ENCODE measurements at regions not wholly inside any gene's neighbourhood (a gene's known extent, or its start where the extent isn't known, plus 50 kb on each side); places are given as distances from the start of the nearest gene placed in this dataset.

- no peaks in the 10 kb centered on the region for H4K20me1 ChIP-seq (ENCODE audit: control insufficient read depth, extremely low read depth, insufficient read depth, low read length)
- no peaks in the 10 kb centered on the region for H3K27me3 ChIP-seq (ENCODE audit: control insufficient read depth, extremely low read depth, insufficient read depth, low read length)
- no peak overlapping the region for H3K4me2 ChIP-seq (ENCODE audit: control insufficient read depth, extremely low read depth, insufficient read depth, low read depth, low read length)
- no peaks in the 10 kb centered on the region for H3K4me1 ChIP-seq (ENCODE audit: control insufficient read depth, extremely low read depth, insufficient read depth, low read length)
- no peak for FAIRE-seq
- no peaks in the 10 kb centered on the region for H3K36me3 ChIP-seq (ENCODE audit: control insufficient read depth in 2 of 2, extremely low read depth in 1 of 2, insufficient read depth in 2 of 2, low read length in 2 of 2)
- H3K27ac ChIP-seq (ENCODE audit: control insufficient read depth, insufficient read depth, low read length), result no peak overlapping the region
- no peak overlapping the region for H2AFZ ChIP-seq (ENCODE audit: control insufficient read depth, low read length)
- H3K9ac ChIP-seq (ENCODE audit: control insufficient read depth, extremely low read depth, insufficient read depth, low read length), result no peak overlapping the region
- no peak for DNase-seq (ENCODE audit: low read depth, low spot score)
- dilution Hi-C loops (cut with MboI; ENCODE audit: extremely low pct_ligation_motif_present, low sequenced_read_pairs), result no loop called here
- H3K9me1 ChIP-seq (ENCODE audit: control insufficient read depth, extremely low read depth, insufficient read depth, low read length), result no peaks in the 10 kb centered on the region
- H3K79me2 ChIP-seq (ENCODE audit: control insufficient read depth, insufficient read depth, low read length), result no peaks in the 10 kb centered on the region
- TF ChIP-seq EZH2 (IDR thresholded peaks at IDR 0.05; ENCODE audit: low read length) (no peak), CTCF (optimal IDR thresholded peaks at IDR 0.05 in 1 of 3, IDR thresholded peaks at IDR 0.05 in 1 of 3, conservative IDR thresholded peaks at IDR 0.05 in 1 of 3; ENCODE audit: extremely low read depth in 1 of 3, insufficient read depth in 2 of 3, low read length in 3 of 3) (no peak)
- no peak overlapping the region for H3K4me3 ChIP-seq (ENCODE audit: control insufficient read depth in 2 of 3, extremely low read depth in 1 of 3, insufficient read depth in 2 of 3, low read depth in 1 of 3, low read length in 3 of 3)
- H3K9me3 ChIP-seq (ENCODE audit: control insufficient read depth, low read depth, low read length), result peaks cover 4% of the 10 kb centered on the region
Observed at GRCh38 chr10:130804778-130805634, 506.5 kb downstream of the TCERG1L start.

- Histone ChIP-seq H3K27ac (ENCODE audit: control insufficient read depth, insufficient read depth, low read length) (no peak overlapping the region), H3K4me2 (ENCODE audit: control insufficient read depth, extremely low read depth, insufficient read depth, low read depth, low read length) (no peak overlapping the region), H4K20me1 (ENCODE audit: control insufficient read depth, extremely low read depth, insufficient read depth, low read length) (no peaks in the 10 kb centered on the region), H3K4me1 (ENCODE audit: control insufficient read depth, extremely low read depth, insufficient read depth, low read length) (no peaks in the 10 kb centered on the region), H2AFZ (ENCODE audit: control insufficient read depth, low read length) (no peak overlapping the region), H3K36me3 (ENCODE audit: control insufficient read depth in 2 of 2, extremely low read depth in 1 of 2, insufficient read depth in 2 of 2, low read length in 2 of 2) (no peaks in the 10 kb centered on the region), H3K9ac (ENCODE audit: control insufficient read depth, extremely low read depth, insufficient read depth, low read length) (no peak overlapping the region), H3K9me1 (ENCODE audit: control insufficient read depth, extremely low read depth, insufficient read depth, low read length) (no peaks in the 10 kb centered on the region), H3K27me3 (ENCODE audit: control insufficient read depth, extremely low read depth, insufficient read depth, low read length) (no peaks in the 10 kb centered on the region), H3K9me3 (ENCODE audit: control insufficient read depth, low read depth, low read length) (peaks cover 5% of the 10 kb centered on the region), H3K79me2 (ENCODE audit: control insufficient read depth, insufficient read depth, low read length) (no peaks in the 10 kb centered on the region), H3K4me3 (ENCODE audit: control insufficient read depth in 2 of 3, extremely low read depth in 1 of 3, insufficient read depth in 2 of 3, low read depth in 1 of 3, low read length in 3 of 3) (no peak overlapping the region)
- FAIRE-seq (no peak), DNase-seq (ENCODE audit: low read depth, low spot score) (no peak)
- dilution Hi-C loops (cut with MboI; ENCODE audit: extremely low pct_ligation_motif_present, low sequenced_read_pairs), result no loop called here
- no peak for TF ChIP-seq EZH2 (IDR thresholded peaks at IDR 0.05; ENCODE audit: low read length)
- TF ChIP-seq CTCF (optimal IDR thresholded peaks at IDR 0.05 in 1 of 3, IDR thresholded peaks at IDR 0.05 in 1 of 3, conservative IDR thresholded peaks at IDR 0.05 in 1 of 3; ENCODE audit: extremely low read depth in 1 of 3, insufficient read depth in 2 of 3, low read length in 3 of 3), result no peak
Observed at GRCh38 chr10:130805635-130806030, 505.9 kb downstream of the TCERG1L start.
